Spinal cord (tissue), 9 donors: ENCODE measurements at regions not wholly inside any gene's neighbourhood (a gene's known extent, or its start where the extent isn't known, plus 50 kb on each side); places are given as distances from the start of the nearest gene placed in this dataset.
"Not testable (repeated sequence)": the region's sequence is repeated elsewhere in the genome, so short reads cannot be mapped to it uniquely, and the experiment has no call there.

Source experiments
- DNase-seq, 6 donors: peaks; one replicate each; pipeline versions ENCODE4 v3.0.0 to v3.0.0-alpha.2; 2013 to 2015; ENCODE audit warnings: low spot score in 6 of 6, low read depth in 4 of 6
- H3K27ac ChIP-seq: one replicate; pipeline ENCODE4 v1.5.1; 2013; ENCODE audit warnings: low read depth, low read length, control low read depth
- H3K27me3 ChIP-seq: one replicate; pipeline ENCODE4 v1.6.1; 2013; ENCODE audit warnings: low read length; ENCODE audit not compliant: control insufficient read depth, insufficient read depth
- H3K36me3 ChIP-seq: one replicate; pipeline ENCODE4 v1.6.1; 2013; ENCODE audit warnings: low read length; ENCODE audit not compliant: control insufficient read depth, insufficient read depth
- H3K4me1 ChIP-seq: one replicate; pipeline ENCODE4 v1.6.1; 2013; ENCODE audit warnings: low read length; ENCODE audit not compliant: control insufficient read depth, insufficient read depth
- H3K4me3 ChIP-seq: one replicate; pipeline ENCODE4 v1.5.1; 2013; ENCODE audit warnings: low read depth, low read length, control low read depth
- H3K9me3 ChIP-seq: one replicate; pipeline ENCODE4 v1.6.1; 2013; ENCODE audit warnings: low read length; ENCODE audit not compliant: control insufficient read depth, insufficient read depth
- WGBS: methylation state at CpG from one replicate; pipeline ENCODE4 v1.1.5; 2013; ENCODE audit warnings: missing lambda C conversion rate; ENCODE audit not compliant: insufficient coverage; 5-methylcytosine and 5-hydroxymethylcytosine counted together
- donor health status: healthy.

DNA sequence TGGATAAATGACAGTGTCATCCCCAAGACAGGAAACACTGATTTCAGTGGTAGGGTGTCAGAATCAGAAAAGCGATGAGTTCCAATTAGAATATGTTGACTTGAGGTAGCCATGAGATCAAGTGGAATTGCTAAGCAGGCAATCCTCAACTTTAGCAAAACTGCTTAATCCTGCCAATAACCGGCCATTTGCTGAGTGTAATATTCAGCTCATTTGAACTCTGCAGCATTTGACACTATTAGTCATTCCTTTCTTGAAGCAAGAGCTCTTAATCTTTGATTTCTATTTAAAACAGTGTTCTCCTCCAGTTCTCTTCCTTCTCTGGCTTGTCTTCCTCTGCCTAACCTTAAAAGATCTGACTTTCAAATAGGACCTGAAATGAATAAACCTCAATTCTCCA, 68.7 kb upstream of the DCLK2 start:
- Histone ChIP-seq H3K27me3 (no peaks in the 10 kb centered on the region), H3K27ac (no peak overlapping the region), H3K36me3 (no peaks in the 10 kb centered on the region), H3K9me3 (no peaks in the 10 kb centered on the region), H3K4me1 (no peaks in the 10 kb centered on the region), H3K4me3 (no peak overlapping the region)
- DNase-seq, result no peak
- WGBS, result 100% methylated on average over 2 of the region's 2 CpGs

- no peaks in the 10 kb centered on the region for H3K27me3 ChIP-seq
- 37% methylated on average over 5 of the region's 6 CpGs for WGBS
- no peaks in the 10 kb centered on the region for H3K9me3 ChIP-seq
- peak in 4 of 6 donors; percentile 60 to 96 (median 79) for DNase-seq
- no peak overlapping the region for H3K27ac ChIP-seq
- H3K4me3 ChIP-seq, result no peak overlapping the region
- H3K36me3 ChIP-seq, result no peaks in the 10 kb centered on the region
- no peaks in the 10 kb centered on the region for H3K4me1 ChIP-seq
Measured at GRCh38 chr4:150010525-150011126, 67.6 kb upstream of the DCLK2 start.

DNA sequence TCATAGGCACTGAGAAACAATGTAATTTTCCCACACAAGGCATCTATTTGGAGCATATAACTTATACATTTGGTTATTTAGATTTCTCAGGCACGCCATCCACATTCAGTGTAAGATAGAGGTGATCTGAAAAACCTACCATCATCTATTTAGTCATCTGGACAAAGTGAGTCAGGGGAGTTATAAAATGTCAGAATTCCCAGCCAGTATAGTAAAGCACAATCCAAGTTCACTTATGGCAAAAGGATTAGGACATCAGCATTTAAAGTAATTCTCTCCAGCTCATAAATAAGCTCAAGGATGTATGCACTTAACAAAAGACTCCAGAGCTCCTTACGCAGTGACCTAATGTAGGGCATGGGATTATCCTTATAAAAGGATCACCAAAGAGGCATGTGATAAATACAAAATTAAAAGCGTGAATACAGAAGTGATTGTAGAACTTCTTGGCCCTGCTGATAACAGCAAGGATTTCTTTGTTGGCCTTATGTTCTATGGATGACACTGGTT, 65.3 kb upstream of the DCLK2 start:
- no peaks in the 10 kb centered on the region for H3K36me3 ChIP-seq
- WGBS, result 100% methylated on average over 1 of the region's 3 CpGs
- H3K4me3 ChIP-seq, result no peak overlapping the region
- no peaks in the 10 kb centered on the region for H3K27me3 ChIP-seq
- H3K9me3 ChIP-seq, result no peaks in the 10 kb centered on the region
- H3K27ac ChIP-seq, result no peak overlapping the region
- H3K4me1 ChIP-seq, result no peaks in the 10 kb centered on the region
- DNase-seq, result no peak

GRCh38 chr4:150015910-150016309, 62.3 kb upstream of the DCLK2 start:
- not testable (repeated sequence) for H3K36me3 ChIP-seq, DNase-seq, H3K9me3 ChIP-seq, H3K27me3 ChIP-seq, H3K4me3 ChIP-seq, H3K27ac ChIP-seq, H3K4me1 ChIP-seq

- not testable (repeated sequence) for H3K4me1 ChIP-seq, H3K36me3 ChIP-seq, H3K27ac ChIP-seq, DNase-seq, H3K9me3 ChIP-seq, H3K27me3 ChIP-seq, H3K4me3 ChIP-seq
- 100% methylated on average over 1 of the region's 1 CpG for WGBS
Measured at GRCh38 chr4:150016621-150017020, 61.6 kb upstream of the DCLK2 start.

- H3K4me3 ChIP-seq, result no peak overlapping the region
Measured at GRCh38 chr4:150018257-150018656, 60.0 kb upstream of the DCLK2 start.

GRCh38 chr4:150021483-150021882, 56.8 kb upstream of the DCLK2 start:
- no peaks in the 10 kb centered on the region for H3K9me3 ChIP-seq
- H3K27me3 ChIP-seq, result no peaks in the 10 kb centered on the region
- no peaks in the 10 kb centered on the region for H3K4me1 ChIP-seq
- H3K36me3 ChIP-seq, result no peaks in the 10 kb centered on the region
- no peak for DNase-seq
- no CpG with 5 or more reads among the region's 1 CpG for WGBS
- no peak overlapping the region for H3K27ac ChIP-seq
- no peak overlapping the region for H3K4me3 ChIP-seq

More at GRCh38 chr4:150018257-150018656, 60.0 kb upstream of the DCLK2 start:
- Histone ChIP-seq H3K4me1 (no peaks in the 10 kb centered on the region), H3K27ac (no peak overlapping the region), H3K36me3 (no peaks in the 10 kb centered on the region), H3K27me3 (no peaks in the 10 kb centered on the region), H3K9me3 (no peaks in the 10 kb centered on the region)
- WGBS, result 80% methylated on average over 1 of the region's 1 CpG
- DNase-seq, result no peak

DNA sequence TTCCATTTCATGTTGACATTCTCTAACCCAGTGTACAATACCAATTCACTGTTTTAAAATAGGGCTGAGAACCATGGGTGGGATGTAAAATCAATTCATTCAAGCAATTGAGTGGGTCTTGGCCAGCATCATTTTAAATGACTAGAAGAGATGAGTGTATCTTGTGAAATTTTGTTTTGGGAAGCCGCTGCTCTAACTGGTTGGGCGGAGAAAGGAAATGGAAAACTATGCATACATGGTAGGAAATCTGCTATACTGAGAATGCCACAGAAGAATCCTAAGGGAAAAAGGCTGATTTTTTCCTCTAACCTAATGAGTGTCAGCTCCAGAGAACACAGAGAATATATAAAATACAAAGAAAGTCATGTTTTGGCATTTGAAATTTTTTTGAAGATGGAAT, 54.8 kb upstream of the DCLK2 start:
- no peaks in the 10 kb centered on the region for H3K36me3 ChIP-seq
- H3K4me1 ChIP-seq, result no peaks in the 10 kb centered on the region
- WGBS, result no CpG with 5 or more reads among the region's 2 CpGs
- no peak for DNase-seq
- H3K4me3 ChIP-seq, result no peak overlapping the region
- no peak overlapping the region for H3K27ac ChIP-seq
- H3K9me3 ChIP-seq, result peaks cover 7% of the 10 kb centered on the region
- no peaks in the 10 kb centered on the region for H3K27me3 ChIP-seq

- not testable (repeated sequence) for H3K27ac ChIP-seq, H3K9me3 ChIP-seq, H3K27me3 ChIP-seq, H3K36me3 ChIP-seq, H3K4me3 ChIP-seq, DNase-seq, H3K4me1 ChIP-seq
Measured at GRCh38 chr4:150026987-150027386, 51.3 kb upstream of the DCLK2 start.
